Uterus (tissue), 2 donors: ENCODE measurements at regions not wholly inside any gene's neighbourhood (a gene's known extent, or its start where the extent isn't known, plus 50 kb on each side); places are given as distances from the start of the nearest gene placed in this dataset.

Experiments used
- POLR2A ChIP-seq, 2 donors: fragments of 450-650 bp; IDR thresholded peaks; one replicate each; pipeline ENCODE4 v1.6.1; 2016; ENCODE audit warnings: antibody characterized with exemption in 2 of 2, mild to moderate bottlenecking in 1 of 2, moderate library complexity in 1 of 2
- TF ChIP-seq, protein P1 (sequence below), 4 experiments: fragments of 200-600 bp in 2 of 4; fragments of 450-650 bp in 2 of 4; sonication (generic) in 2 of 4; IDR thresholded peaks; one replicate each; pipeline ENCODE4 v1.5.1; 2016 to 2019; ENCODE audit warnings: antibody characterized with exemption in 4 of 4, mild to moderate bottlenecking in 2 of 4, moderate library complexity in 1 of 4

DNA sequence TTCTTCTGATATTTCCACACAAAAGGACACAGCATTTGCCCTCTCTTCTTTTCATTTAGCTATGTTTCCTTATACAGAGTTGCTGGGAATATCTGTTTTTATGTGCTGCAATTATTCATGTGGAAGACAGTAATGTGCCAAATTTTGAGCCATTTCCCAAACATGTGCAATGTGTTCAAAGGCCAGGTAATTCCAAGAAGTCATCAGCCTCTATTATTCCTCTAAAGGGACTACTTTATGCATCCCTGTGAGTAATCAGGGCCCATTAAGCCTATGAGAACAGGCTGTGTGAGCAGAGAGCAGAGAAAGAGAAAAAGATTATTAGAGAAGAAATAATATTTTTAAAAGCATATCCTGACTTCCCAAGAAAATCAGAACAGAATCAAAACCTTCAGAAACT is 107.6 kb upstream of the OSR1 start:
- TF ChIP-seq POLR2A (IDR thresholded peaks at IDR 0.05), result no peak
- TF ChIP-seq, protein P1, sequence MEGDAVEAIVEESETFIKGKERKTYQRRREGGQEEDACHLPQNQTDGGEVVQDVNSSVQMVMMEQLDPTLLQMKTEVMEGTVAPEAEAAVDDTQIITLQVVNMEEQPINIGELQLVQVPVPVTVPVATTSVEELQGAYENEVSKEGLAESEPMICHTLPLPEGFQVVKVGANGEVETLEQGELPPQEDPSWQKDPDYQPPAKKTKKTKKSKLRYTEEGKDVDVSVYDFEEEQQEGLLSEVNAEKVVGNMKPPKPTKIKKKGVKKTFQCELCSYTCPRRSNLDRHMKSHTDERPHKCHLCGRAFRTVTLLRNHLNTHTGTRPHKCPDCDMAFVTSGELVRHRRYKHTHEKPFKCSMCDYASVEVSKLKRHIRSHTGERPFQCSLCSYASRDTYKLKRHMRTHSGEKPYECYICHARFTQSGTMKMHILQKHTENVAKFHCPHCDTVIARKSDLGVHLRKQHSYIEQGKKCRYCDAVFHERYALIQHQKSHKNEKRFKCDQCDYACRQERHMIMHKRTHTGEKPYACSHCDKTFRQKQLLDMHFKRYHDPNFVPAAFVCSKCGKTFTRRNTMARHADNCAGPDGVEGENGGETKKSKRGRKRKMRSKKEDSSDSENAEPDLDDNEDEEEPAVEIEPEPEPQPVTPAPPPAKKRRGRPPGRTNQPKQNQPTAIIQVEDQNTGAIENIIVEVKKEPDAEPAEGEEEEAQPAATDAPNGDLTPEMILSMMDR (IDR thresholded peaks at IDR 0.05), result no peak
